ENCODE measurements at regions not wholly inside any gene's neighbourhood (a gene's known extent, or its start where the extent isn't known, plus 50 kb on each side); places are given as distances from the start of the nearest gene placed in this dataset.

DNA sequence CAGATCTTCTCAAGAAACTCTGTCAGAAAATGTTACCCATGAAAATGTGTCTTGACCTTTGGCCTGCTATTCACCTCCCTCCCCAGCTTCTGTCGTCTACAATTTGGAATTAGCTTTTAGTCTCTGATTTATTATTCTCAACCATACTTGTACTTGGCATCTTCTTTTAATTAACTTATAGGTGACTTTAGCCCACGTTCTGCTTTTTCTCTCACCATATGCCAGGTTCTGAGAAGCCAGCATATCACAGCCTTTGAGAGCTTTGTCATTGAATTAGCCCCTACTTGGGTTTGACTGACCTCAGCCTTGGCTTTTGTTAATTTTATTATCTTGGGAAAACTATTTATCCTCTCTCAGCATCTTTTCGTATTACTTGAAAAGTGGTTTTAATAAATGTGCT, 355.9 kb downstream of the OXSM start:
- no peak overlapping the region for H2AFZ ChIP-seq (ENCODE audit: low read length)
- no peak for DNase-seq (ENCODE audit: low spot score)
- no peaks in the 10 kb centered on the region for H3K4me1 ChIP-seq (ENCODE audit: insufficient read depth, low read length)
- no peak for ATAC-seq
- CTCF ChIA-PET (ENCODE audit: low intra/inter-chr PET ratio, low total read pairs) = no interaction called here
- 2% methylated on average over 3 of the region's 3 CpGs for WGBS (ENCODE audit: low lambda C conversion rate)
- H3K9me3 ChIP-seq (ENCODE audit: low read length) = peaks cover 88% of the 10 kb centered on the region
- no peak overlapping the region for H3K4me2 ChIP-seq (ENCODE audit: low read depth, low read length)
- intact Hi-C loops (cut with micrococcal nuclease; ENCODE audit: unreplicated experiment) = no loop called here
- H3K4me3 ChIP-seq (replicated peaks in 1 of 3; ENCODE audit: insufficient read depth in 1 of 3, low read depth in 2 of 3, low read length in 3 of 3) = no peak overlapping the region
- TF ChIP-seq, protein P1, sequence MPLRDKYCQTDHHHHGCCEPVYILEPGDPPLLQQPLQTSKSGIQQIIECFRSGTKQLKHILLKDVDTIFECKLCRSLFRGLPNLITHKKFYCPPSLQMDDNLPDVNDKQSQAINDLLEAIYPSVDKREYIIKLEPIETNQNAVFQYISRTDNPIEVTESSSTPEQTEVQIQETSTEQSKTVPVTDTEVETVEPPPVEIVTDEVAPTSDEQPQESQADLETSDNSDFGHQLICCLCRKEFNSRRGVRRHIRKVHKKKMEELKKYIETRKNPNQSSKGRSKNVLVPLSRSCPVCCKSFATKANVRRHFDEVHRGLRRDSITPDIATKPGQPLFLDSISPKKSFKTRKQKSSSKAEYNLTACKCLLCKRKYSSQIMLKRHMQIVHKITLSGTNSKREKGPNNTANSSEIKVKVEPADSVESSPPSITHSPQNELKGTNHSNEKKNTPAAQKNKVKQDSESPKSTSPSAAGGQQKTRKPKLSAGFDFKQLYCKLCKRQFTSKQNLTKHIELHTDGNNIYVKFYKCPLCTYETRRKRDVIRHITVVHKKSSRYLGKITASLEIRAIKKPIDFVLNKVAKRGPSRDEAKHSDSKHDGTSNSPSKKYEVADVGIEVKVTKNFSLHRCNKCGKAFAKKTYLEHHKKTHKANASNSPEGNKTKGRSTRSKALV (CRISPR knock-in tag; IDR thresholded peaks at IDR 0.05) = no peak
- no peak for TF ChIP-seq ZNF619 (CRISPR knock-in tag; IDR thresholded peaks at IDR 0.05)
- no peak for TF ChIP-seq ZFYVE20 (CRISPR knock-in tag; IDR thresholded peaks at IDR 0.05; ENCODE audit: borderline replicate concordance, low read depth)
- no peak for TF ChIP-seq HOXD1 (CRISPR knock-in tag; IDR thresholded peaks at IDR 0.05)
- no peak for TF ChIP-seq RNF2 (conservative IDR thresholded peaks at IDR 0.05; ENCODE audit: low read depth)
- TF ChIP-seq MXI1 (IDR thresholded peaks at IDR 0.05; ENCODE audit: borderline replicate concordance, low read depth, low read length) = no peak
- TF ChIP-seq ZSCAN22 (CRISPR knock-in tag; IDR thresholded peaks at IDR 0.05) = no peak
- TF ChIP-seq, protein P2, sequence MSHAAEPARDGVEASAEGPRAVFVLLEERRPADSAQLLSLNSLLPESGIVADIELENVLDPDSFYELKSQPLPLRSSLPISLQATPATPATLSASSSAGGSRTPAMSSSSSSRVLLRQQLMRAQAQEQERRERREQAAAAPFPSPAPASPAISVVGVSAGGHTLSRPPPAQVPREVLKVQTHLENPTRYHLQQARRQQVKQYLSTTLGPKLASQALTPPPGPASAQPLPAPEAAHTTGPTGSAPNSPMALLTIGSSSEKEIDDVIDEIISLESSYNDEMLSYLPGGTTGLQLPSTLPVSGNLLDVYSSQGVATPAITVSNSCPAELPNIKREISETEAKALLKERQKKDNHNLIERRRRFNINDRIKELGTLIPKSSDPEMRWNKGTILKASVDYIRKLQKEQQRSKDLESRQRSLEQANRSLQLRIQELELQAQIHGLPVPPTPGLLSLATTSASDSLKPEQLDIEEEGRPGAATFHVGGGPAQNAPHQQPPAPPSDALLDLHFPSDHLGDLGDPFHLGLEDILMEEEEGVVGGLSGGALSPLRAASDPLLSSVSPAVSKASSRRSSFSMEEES (CRISPR knock-in tag; IDR thresholded peaks at IDR 0.05) = no peak
- TF ChIP-seq ZNF12 (CRISPR knock-in tag; IDR thresholded peaks at IDR 0.05) = no peak
- no peak for TF ChIP-seq ZKSCAN1 (IDR thresholded peaks at IDR 0.05; ENCODE audit: low read length)
- TF ChIP-seq PLRG1 (conservative IDR thresholded peaks at IDR 0.05) = no peak
- no peak for TF ChIP-seq FOXM1 (CRISPR knock-in tag; IDR thresholded peaks at IDR 0.05)
- TF ChIP-seq IRF2 (CRISPR knock-in tag; IDR thresholded peaks at IDR 0.05) = no peak
- TF ChIP-seq, protein P3, sequence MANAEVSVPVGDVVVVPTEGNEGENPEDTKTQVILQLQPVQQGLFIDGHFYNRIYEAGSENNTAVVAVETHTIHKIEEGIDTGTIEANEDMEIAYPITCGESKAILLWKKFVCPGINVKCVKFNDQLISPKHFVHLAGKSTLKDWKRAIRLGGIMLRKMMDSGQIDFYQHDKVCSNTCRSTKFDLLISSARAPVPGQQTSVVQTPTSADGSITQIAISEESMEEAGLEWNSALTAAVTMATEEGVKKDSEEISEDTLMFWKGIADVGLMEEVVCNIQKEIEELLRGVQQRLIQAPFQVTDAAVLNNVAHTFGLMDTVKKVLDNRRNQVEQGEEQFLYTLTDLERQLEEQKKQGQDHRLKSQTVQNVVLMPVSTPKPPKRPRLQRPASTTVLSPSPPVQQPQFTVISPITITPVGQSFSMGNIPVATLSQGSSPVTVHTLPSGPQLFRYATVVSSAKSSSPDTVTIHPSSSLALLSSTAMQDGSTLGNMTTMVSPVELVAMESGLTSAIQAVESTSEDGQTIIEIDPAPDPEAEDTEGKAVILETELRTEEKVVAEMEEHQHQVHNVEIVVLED (CRISPR knock-in tag; IDR thresholded peaks at IDR 0.05; ENCODE audit: borderline replicate concordance) = no peak
- TF ChIP-seq SP1 (IDR thresholded peaks at IDR 0.05) = no peak
- TF ChIP-seq SP1 (CRISPR knock-in tag; IDR thresholded peaks at IDR 0.05) = no peak
- no peak for TF ChIP-seq KDM5A (IDR thresholded peaks at IDR 0.05; ENCODE audit: borderline replicate concordance, low read length)
- TF ChIP-seq, protein P4, sequence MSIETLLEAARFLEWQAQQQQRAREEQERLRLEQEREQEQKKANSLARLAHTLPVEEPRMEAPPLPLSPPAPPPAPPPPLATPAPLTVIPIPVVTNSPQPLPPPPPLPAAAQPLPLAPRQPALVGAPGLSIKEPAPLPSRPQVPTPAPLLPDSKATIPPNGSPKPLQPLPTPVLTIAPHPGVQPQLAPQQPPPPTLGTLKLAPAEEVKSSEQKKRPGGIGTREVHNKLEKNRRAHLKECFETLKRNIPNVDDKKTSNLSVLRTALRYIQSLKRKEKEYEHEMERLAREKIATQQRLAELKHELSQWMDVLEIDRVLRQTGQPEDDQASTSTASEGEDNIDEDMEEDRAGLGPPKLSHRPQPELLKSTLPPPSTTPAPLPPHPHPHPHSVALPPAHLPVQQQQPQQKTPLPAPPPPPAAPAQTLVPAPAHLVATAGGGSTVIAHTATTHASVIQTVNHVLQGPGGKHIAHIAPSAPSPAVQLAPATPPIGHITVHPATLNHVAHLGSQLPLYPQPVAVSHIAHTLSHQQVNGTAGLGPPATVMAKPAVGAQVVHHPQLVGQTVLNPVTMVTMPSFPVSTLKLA (IDR thresholded peaks at IDR 0.05) = no peak
- TF ChIP-seq SP2 (CRISPR knock-in tag; IDR thresholded peaks at IDR 0.05) = no peak
- TF ChIP-seq, protein P5, sequence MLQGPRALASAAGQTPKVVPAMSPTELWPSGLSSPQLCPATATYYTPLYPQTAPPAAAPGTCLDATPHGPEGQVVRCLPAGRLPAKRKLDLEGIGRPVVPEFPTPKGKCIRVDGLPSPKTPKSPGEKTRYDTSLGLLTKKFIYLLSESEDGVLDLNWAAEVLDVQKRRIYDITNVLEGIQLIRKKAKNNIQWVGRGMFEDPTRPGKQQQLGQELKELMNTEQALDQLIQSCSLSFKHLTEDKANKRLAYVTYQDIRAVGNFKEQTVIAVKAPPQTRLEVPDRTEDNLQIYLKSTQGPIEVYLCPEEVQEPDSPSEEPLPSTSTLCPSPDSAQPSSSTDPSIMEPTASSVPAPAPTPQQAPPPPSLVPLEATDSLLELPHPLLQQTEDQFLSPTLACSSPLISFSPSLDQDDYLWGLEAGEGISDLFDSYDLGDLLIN (CRISPR knock-in tag; IDR thresholded peaks at IDR 0.05; ENCODE audit: borderline replicate concordance) = no peak
- TF ChIP-seq SMARCE1 (IDR thresholded peaks at IDR 0.05; ENCODE audit: borderline replicate concordance) = no peak
- H3K27ac ChIP-seq (ENCODE audit: extremely low read length, insufficient read depth, low read length) = no peak overlapping the region
- no TSS peak for BruUV-seq (replicated peaks)
- in situ Hi-C loops (cut with HindIII; ENCODE audit: extremely low pct_ligation_motif_present, low pct_unique_long_range_greater_than_20kb) = no loop called here
- H3K79me2 ChIP-seq (ENCODE audit: insufficient read depth, low read length) = no peaks in the 10 kb centered on the region
- no peaks in the 10 kb centered on the region for H4K20me1 ChIP-seq (ENCODE audit: insufficient read depth, low read length)
- no peak for FAIRE-seq
- H3K27me3 ChIP-seq (ENCODE audit: control insufficient read depth in 1 of 2, insufficient read depth in 2 of 2, low read length in 2 of 2) = no peaks in the 10 kb centered on the region
- POLR2A ChIA-PET = no interaction called here
- H3K36me3 ChIP-seq (replicated peaks in 1 of 2; ENCODE audit: control insufficient read depth in 1 of 2, insufficient read depth in 2 of 2, low read length in 2 of 2) = no peaks in the 10 kb centered on the region
- H3K9ac ChIP-seq (ENCODE audit: insufficient read depth, low read depth, low read length) = no peak overlapping the region

Measured in HepG2 (cell line).